Loucy (cell line): ENCODE measurements at regions not wholly inside any gene's neighbourhood (a gene's known extent, or its start where the extent isn't known, plus 50 kb on each side); places are given as distances from the start of the nearest gene placed in this dataset.

Experiments
- H2AFZ ChIP-seq: fragments of 200-600 bp; sonication (generic); 2 replicates; pipeline ENCODE4 v1.6.0; 2016; ENCODE audit warnings: antibody characterized with exemption, mild to moderate bottlenecking, low read length, moderate library complexity
- H3F3A ChIP-seq: fragments of 200-600 bp; 2 replicates; pipeline ENCODE4 v1.6.0; 2016; ENCODE audit warnings: antibody characterized with exemption, low read depth, mild to moderate bottlenecking
- H3K27me3 ChIP-seq: fragments of 200-600 bp; sonication (generic); 2 replicates; pipeline ENCODE4 v1.6.1; 2014; ENCODE audit warnings: low read length, mild to moderate bottlenecking; ENCODE audit not compliant: insufficient read depth, poor library complexity, severe bottlenecking
- H3K36me3 ChIP-seq: fragments of 200-600 bp; sonication (generic); 2 replicates; pipeline ENCODE4 v1.6.1; 2016; ENCODE audit warnings: low read length; ENCODE audit not compliant: insufficient read depth
- H3K4me1 ChIP-seq: fragments of 200-600 bp; sonication (generic); 2 replicates; pipeline ENCODE4 v1.5.1; 2014; ENCODE audit warnings: low read length, mild to moderate bottlenecking; ENCODE audit not compliant: insufficient read depth, poor library complexity, severe bottlenecking
- H3K4me2 ChIP-seq: fragments of 200-600 bp; sonication (generic); 2 replicates; pipeline ENCODE4 v1.6.0; 2014; ENCODE audit warnings: antibody characterized with exemption, low read length, low read depth, mild to moderate bottlenecking; ENCODE audit not compliant: poor library complexity, severe bottlenecking
- H3K4me3 ChIP-seq: fragments of 200-600 bp; sonication (generic); 2 replicates; pipeline ENCODE4 v1.5.1; 2014; ENCODE audit warnings: low read length, mild to moderate bottlenecking, mixed read lengths; ENCODE audit not compliant: poor library complexity, severe bottlenecking
- H3K79me2 ChIP-seq: fragments of 200-600 bp; sonication (generic); 2 replicates; pipeline ENCODE4 v1.6.1; 2014; ENCODE audit warnings: low read length; ENCODE audit not compliant: insufficient read depth
- H3K9ac ChIP-seq: fragments of 200-600 bp; sonication (generic); 2 replicates; pipeline ENCODE4 v1.6.0; 2014; ENCODE audit warnings: mild to moderate bottlenecking, low read depth, low read length, moderate library complexity; ENCODE audit not compliant: poor library complexity, severe bottlenecking
- H3K9me2 ChIP-seq: fragments of 200-600 bp; sonication (generic); replicated peaks from 2 replicates; pipeline ENCODE4 v1.6.1; 2016; ENCODE audit warnings: low read depth, low read length, mixed read lengths
- H3K9me3 ChIP-seq: fragments of 200-600 bp; sonication (generic); 2 replicates; pipeline ENCODE4 v1.6.1; 2014; ENCODE audit warnings: mild to moderate bottlenecking, antibody characterized with exemption, low read length, low read depth; ENCODE audit not compliant: insufficient read depth
- H4K20me1 ChIP-seq: fragments of 200-600 bp; sonication (generic); 2 replicates; pipeline ENCODE4 v1.6.0; 2014; ENCODE audit warnings: antibody characterized with exemption, low read length, mild to moderate bottlenecking; ENCODE audit not compliant: insufficient read depth, poor library complexity, severe bottlenecking
- CTCF ChIP-seq: fragments of 200-600 bp; sonication (generic); conservative IDR thresholded peaks from 2 replicates; pipeline ENCODE4 v1.5.1; 2014; ENCODE audit warnings: mild to moderate bottlenecking, antibody characterized with exemption, low read length
- EZH2phosphoT487 ChIP-seq: fragments of 200-600 bp; IDR thresholded peaks from 2 replicates; pipeline ENCODE4 v1.6.1; 2018; ENCODE audit warnings: antibody characterized with exemption, mild to moderate bottlenecking, moderate library complexity, borderline replicate concordance

GRCh38 chrX:97756879-97757278 is 873.2 kb downstream of the RPA4 start:
- Histone ChIP-seq H3K9ac (no peak overlapping the region), H3K27me3 (no peaks in the 10 kb centered on the region)

GRCh38 chrX:97763391-97763790 is 879.7 kb downstream of the RPA4 start:
- Histone ChIP-seq H3F3A (no peaks in the 10 kb centered on the region), H3K9ac (no peak overlapping the region)
- TF ChIP-seq CTCF: no peak
- no peak for TF ChIP-seq EZH2phosphoT487

More at GRCh38 chrX:97756879-97757278, 873.2 kb downstream of the RPA4 start:
- TF ChIP-seq EZH2phosphoT487: no peak
- TF ChIP-seq CTCF: no peak
- H3K9me2 ChIP-seq: no peaks in the 10 kb centered on the region
- no peaks in the 10 kb centered on the region for H4K20me1 ChIP-seq
- no peaks in the 10 kb centered on the region for H3K4me1 ChIP-seq
- H3K79me2 ChIP-seq: no peaks in the 10 kb centered on the region
- no peaks in the 10 kb centered on the region for H3K36me3 ChIP-seq
- no peaks in the 10 kb centered on the region for H3K9me3 ChIP-seq
- no peak overlapping the region for H2AFZ ChIP-seq
- H3K4me2 ChIP-seq: no peak overlapping the region
- H3K4me3 ChIP-seq: no peak overlapping the region
- H3F3A ChIP-seq: no peaks in the 10 kb centered on the region

GRCh38 chrX:97763981-97764380 is 880.3 kb downstream of the RPA4 start:
- no peak overlapping the region for H3K9ac ChIP-seq
- no peaks in the 10 kb centered on the region for H3K36me3 ChIP-seq
- no peaks in the 10 kb centered on the region for H3F3A ChIP-seq
- H4K20me1 ChIP-seq: no peaks in the 10 kb centered on the region
- TF ChIP-seq EZH2phosphoT487: no peak
- TF ChIP-seq CTCF: no peak
- no peaks in the 10 kb centered on the region for H3K27me3 ChIP-seq
- H3K4me2 ChIP-seq: no peak overlapping the region
- no peaks in the 10 kb centered on the region for H3K79me2 ChIP-seq
- no peaks in the 10 kb centered on the region for H3K9me2 ChIP-seq
- H3K4me1 ChIP-seq: no peaks in the 10 kb centered on the region
- no peak overlapping the region for H2AFZ ChIP-seq
- H3K4me3 ChIP-seq: no peak overlapping the region
- no peaks in the 10 kb centered on the region for H3K9me3 ChIP-seq

More at GRCh38 chrX:97763391-97763790, 879.7 kb downstream of the RPA4 start:
- no peaks in the 10 kb centered on the region for H3K4me1 ChIP-seq
- H3K9me3 ChIP-seq: no peaks in the 10 kb centered on the region
- no peaks in the 10 kb centered on the region for H3K27me3 ChIP-seq
- H3K4me2 ChIP-seq: no peak overlapping the region
- H3K79me2 ChIP-seq: no peaks in the 10 kb centered on the region
- no peaks in the 10 kb centered on the region for H3K36me3 ChIP-seq
- H2AFZ ChIP-seq: no peak overlapping the region
- no peaks in the 10 kb centered on the region for H3K9me2 ChIP-seq
- H3K4me3 ChIP-seq: no peak overlapping the region
- H4K20me1 ChIP-seq: no peaks in the 10 kb centered on the region
